Mesothelial cell of epicardium (in vitro differentiated cells): ENCODE measurements at regions not wholly inside any gene's neighbourhood (a gene's known extent, or its start where the extent isn't known, plus 50 kb on each side); places are given as distances from the start of the nearest gene placed in this dataset.

ENCODE experiments used
- DNase-seq, 2 experiments: peaks; one replicate each; pipeline ENCODE4 v3.0.0; 2021; ENCODE audit warnings: low spot score in 2 of 2; ENCODE audit not compliant: unreplicated experiment in 2 of 2
- H3K27ac Mint-ChIP-seq: 2 replicates; pipeline ENCODE4 v1.8.0; 2021; ENCODE audit warnings: mixed read lengths
- H3K27me3 Mint-ChIP-seq: 2 replicates; pipeline ENCODE4 v1.8.0; 2021; ENCODE audit warnings: low read depth, mixed read lengths
- H3K36me3 Mint-ChIP-seq: 2 replicates; pipeline ENCODE4 v1.8.0; 2021; ENCODE audit warnings: mixed read lengths
- H3K4me1 Mint-ChIP-seq: 2 replicates; pipeline ENCODE4 v1.8.0; 2021; ENCODE audit warnings: mixed read lengths
- H3K4me3 Mint-ChIP-seq: 2 replicates; pipeline ENCODE4 v1.8.0; 2021; ENCODE audit warnings: mild to moderate bottlenecking, moderate library complexity, mixed read lengths
- H3K9me3 Mint-ChIP-seq: 2 replicates; pipeline ENCODE4 v1.8.0; 2021; ENCODE audit warnings: mixed read lengths
- CTCF ChIP-seq: fragments of 200-600 bp; sonication (generic); IDR thresholded peaks from one replicate; pipeline ENCODE4 v1.5.0; 2021; ENCODE audit warnings: antibody characterized with exemption; ENCODE audit not compliant: unreplicated experiment

- no peak for TF ChIP-seq CTCF
- peaks cover 11% of the 10 kb centered on the region for H3K27me3 Mint-ChIP-seq
- H3K36me3 Mint-ChIP-seq: no peaks in the 10 kb centered on the region
- H3K27ac Mint-ChIP-seq: no peak overlapping the region
- no peak overlapping the region for H3K4me3 Mint-ChIP-seq
- DNase-seq: no peak
- H3K4me1 Mint-ChIP-seq: no peaks in the 10 kb centered on the region
- no peaks in the 10 kb centered on the region for H3K9me3 Mint-ChIP-seq
Measured at GRCh38 chr11:119803726-119804294, 74.8 kb upstream of the NECTIN1 start.

- no peak overlapping the region for H3K27ac Mint-ChIP-seq
- H3K4me3 Mint-ChIP-seq: no peak overlapping the region
- DNase-seq: no peak
- H3K36me3 Mint-ChIP-seq: no peaks in the 10 kb centered on the region
- no peaks in the 10 kb centered on the region for H3K4me1 Mint-ChIP-seq
- no peak for TF ChIP-seq CTCF
- no peaks in the 10 kb centered on the region for H3K9me3 Mint-ChIP-seq
- H3K27me3 Mint-ChIP-seq: peaks cover 12% of the 10 kb centered on the region
Measured at GRCh38 chr11:119803139-119803538, 74.1 kb upstream of the NECTIN1 start.

- Mint-ChIP-seq H3K4me3 (no peak overlapping the region), H3K4me1 (peaks cover 1% of the 10 kb centered on the region), H3K9me3 (no peaks in the 10 kb centered on the region), H3K36me3 (no peaks in the 10 kb centered on the region), H3K27ac (no peak overlapping the region), H3K27me3 (peaks cover 12% of the 10 kb centered on the region)
- TF ChIP-seq CTCF: no peak
- DNase-seq: no peak
Measured at GRCh38 chr11:119802670-119803069, 73.7 kb upstream of the NECTIN1 start.

- peaks cover 12% of the 10 kb centered on the region for H3K27me3 Mint-ChIP-seq
- no peak overlapping the region for H3K4me3 Mint-ChIP-seq
- no peak for TF ChIP-seq CTCF
- H3K4me1 Mint-ChIP-seq: peaks cover 11% of the 10 kb centered on the region
- H3K9me3 Mint-ChIP-seq: no peaks in the 10 kb centered on the region
- no peak overlapping the region for H3K27ac Mint-ChIP-seq
- no peaks in the 10 kb centered on the region for H3K36me3 Mint-ChIP-seq
- no peak for DNase-seq
Measured at GRCh38 chr11:119800619-119801018, 71.6 kb upstream of the NECTIN1 start.

- no peak for TF ChIP-seq CTCF
- Mint-ChIP-seq H3K4me1 (peaks cover 14% of the 10 kb centered on the region), H3K36me3 (no peaks in the 10 kb centered on the region), H3K4me3 (no peak overlapping the region), H3K9me3 (no peaks in the 10 kb centered on the region), H3K27me3 (peaks cover 14% of the 10 kb centered on the region), H3K27ac (no peak overlapping the region)
- no peak for DNase-seq
Measured at GRCh38 chr11:119800171-119800570, 71.2 kb upstream of the NECTIN1 start.

GRCh38 chr11:119798656-119799055 is 69.7 kb upstream of the NECTIN1 start:
- no peak for DNase-seq
- Mint-ChIP-seq H3K27ac (no peak overlapping the region), H3K4me3 (no peak overlapping the region), H3K9me3 (no peaks in the 10 kb centered on the region), H3K4me1 (peaks cover 15% of the 10 kb centered on the region), H3K27me3 (peaks cover 15% of the 10 kb centered on the region), H3K36me3 (no peaks in the 10 kb centered on the region)
- no peak for TF ChIP-seq CTCF
